ENCODE measurements at regions not wholly inside any gene's neighbourhood (a gene's known extent, or its start where the extent isn't known, plus 50 kb on each side); places are given as distances from the start of the nearest gene placed in this dataset.
"Not testable (repeated sequence)": the region's sequence is repeated elsewhere in the genome, so short reads cannot be mapped to it uniquely, and the experiment has no call there.

DNA sequence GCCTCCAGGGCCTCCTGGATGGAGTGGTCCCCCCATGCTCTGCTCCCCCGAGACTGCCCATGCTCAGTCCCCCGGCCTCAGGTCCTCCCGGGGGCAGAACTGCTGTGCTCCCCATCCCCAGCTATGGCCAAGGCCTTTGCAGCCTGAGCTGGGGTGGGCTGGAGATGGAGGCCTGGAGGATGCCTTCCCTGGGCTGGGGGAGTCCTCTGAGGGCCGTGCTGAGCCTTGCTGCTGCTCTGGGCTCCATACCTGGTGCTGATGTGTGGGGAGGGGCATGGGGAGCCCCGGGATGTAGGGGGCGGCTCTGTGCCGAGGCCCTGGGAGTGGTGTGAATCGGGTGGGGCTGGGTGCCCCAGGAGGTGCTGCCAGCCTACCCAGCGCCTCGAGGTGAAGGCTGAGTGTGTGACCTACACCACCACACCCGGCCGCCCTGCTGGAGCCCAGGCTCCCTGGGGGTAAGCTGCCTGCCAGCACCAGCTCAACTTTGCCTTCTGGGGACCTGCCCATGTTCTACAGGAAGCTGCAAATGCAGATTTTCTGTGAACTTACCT, 109.5 kb downstream of the UNCX start:
- DNase-seq (ENCODE audit: low spot score) = no peak

DNA sequence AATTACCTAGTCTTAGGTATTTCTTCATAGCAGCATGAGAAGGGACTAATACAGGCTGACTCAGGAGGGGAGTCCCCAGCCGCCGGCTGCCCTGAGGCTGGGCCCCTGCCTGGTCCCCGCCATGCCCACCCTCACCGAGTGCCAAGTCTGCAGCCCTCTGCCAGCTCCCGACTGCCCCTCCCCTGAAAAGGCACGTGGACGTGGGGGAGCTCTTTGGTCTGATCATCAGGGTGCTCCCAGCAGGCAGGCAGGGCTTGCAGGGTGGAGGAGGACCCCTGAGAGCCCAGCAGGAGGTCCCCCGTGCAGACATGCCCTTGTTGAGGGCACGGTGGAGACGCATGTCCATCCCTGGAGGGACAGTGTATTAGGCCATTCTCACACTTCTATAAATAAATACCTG, 110.9 kb downstream of the UNCX start:
- DNase-seq (ENCODE audit: low spot score) = no peak

DNA sequence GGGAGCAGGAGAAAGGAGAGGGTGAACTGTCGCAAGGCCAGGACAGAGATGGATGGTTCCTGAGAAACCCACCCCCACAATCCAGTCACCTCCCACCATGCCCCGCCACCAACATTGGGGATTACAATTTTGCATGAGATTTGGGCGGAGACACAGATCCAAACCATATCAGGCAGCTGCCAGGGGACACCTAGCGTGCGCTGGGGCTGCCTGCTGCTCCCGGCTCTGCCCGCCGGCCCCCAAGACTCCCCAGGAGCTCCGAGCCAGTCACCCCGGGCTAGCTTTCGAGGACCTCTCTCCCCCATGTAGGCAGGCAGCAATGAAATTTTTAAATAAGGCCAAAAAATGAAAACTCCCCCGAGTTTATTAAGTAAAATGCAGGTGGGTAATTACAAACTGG, 111.7 kb downstream of the UNCX start:
- no peak for DNase-seq (ENCODE audit: low spot score)

DNA sequence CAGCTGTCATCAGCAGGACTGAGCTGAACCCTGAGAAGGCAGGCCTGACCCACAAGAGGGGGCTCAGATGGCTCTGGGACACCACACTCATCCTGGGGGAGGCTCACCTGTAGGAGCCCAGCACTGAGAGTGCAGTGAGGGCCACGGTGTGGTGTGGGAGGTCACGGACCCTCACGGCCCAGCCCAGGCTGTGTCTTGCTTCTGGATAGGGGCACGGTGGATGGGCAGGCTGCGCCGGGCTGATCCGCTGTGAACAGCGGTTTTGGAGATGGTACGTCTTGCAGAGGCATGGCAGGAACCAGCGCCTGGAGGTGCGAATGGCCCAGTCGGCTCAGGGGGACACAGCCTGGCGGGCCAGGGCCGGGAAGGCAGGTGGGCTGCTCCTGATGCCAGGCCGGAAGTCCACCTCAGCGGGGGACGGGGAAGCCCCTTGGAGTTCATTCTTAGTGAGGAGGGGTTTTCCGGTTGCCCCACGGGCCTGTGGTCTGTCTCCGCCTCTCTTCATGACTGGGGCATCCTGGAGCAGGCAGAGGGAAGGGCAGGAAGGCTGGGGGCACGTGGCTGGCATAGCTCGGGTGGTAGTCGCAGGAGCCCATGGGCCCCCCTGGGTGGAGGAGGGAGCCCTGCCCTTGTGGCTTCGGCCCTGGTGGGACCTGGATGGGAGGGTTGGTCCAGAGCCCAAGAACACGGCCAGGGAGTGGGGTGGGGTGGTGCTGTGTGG, 112.5 kb downstream of the UNCX start:
- no peak for DNase-seq (ENCODE audit: low spot score)

DNA sequence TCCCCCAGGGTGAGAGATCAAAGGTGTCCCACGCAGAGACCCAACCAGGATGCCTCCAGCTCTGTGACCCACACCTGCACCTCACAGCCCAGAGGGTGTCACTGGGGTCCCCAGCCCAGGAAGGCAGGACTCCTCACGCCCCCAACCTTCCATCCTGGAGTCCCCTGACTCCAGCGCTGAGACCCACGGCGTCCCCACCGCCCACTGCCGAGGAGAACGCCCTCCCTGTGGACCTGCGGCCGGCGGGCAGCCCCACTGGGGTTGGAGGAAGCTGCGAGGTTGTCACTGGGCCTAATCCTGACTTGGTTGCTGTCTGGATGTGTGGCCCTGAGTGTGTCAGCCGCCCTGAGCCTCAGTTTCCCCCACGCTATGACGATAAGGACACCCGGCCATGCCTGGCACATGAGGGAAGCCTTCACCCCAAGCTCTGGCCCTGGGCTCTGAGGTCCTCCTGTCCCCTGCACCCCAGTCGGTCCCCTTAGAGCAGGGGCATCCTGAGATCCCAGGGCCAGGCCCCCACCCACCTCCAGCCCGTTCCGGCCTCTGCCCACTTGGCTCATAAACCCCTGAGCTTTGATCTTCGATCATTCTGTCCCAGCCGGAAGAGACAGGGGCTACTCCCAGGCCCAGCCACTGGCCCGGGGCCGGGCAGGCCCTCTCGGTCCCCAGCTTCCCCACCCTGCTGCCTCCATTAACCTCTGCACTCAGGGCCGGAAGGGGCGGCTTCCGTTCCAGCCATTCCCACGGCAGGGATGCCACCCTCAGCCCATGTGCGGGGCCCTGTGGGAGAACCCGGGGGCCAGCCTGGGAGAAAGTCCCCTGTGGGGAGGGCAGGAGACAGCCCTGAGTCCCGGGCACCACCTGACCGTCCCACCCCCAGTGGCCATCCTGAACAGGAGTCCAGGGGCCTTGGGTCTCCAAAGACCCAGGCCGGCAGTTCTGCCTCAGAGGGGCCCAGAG, 113.2 kb downstream of the MICALL2 start:
- no peak for DNase-seq (ENCODE audit: low spot score)

DNA sequence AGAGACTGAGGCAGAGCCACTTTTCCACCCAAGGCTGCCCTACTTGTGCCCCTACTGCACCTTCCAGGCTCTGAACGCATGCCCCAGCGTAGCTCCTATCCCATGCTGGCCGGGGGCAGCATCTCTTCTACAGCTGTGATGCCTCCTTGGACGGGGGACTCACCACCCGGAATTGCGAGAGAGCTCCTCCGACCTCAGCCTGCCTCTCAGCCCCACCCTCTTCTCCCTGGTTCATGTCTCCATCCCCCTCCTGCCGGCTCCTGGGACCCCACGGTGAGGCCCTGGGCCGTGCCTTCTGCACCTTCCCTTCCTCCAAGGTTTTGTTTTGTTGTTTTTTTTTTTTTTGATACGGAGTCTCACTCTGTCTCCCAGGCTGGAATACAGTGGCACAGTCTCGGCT, 112.4 kb downstream of the MICALL2 start:
- no peak for DNase-seq (ENCODE audit: low spot score)

DNA sequence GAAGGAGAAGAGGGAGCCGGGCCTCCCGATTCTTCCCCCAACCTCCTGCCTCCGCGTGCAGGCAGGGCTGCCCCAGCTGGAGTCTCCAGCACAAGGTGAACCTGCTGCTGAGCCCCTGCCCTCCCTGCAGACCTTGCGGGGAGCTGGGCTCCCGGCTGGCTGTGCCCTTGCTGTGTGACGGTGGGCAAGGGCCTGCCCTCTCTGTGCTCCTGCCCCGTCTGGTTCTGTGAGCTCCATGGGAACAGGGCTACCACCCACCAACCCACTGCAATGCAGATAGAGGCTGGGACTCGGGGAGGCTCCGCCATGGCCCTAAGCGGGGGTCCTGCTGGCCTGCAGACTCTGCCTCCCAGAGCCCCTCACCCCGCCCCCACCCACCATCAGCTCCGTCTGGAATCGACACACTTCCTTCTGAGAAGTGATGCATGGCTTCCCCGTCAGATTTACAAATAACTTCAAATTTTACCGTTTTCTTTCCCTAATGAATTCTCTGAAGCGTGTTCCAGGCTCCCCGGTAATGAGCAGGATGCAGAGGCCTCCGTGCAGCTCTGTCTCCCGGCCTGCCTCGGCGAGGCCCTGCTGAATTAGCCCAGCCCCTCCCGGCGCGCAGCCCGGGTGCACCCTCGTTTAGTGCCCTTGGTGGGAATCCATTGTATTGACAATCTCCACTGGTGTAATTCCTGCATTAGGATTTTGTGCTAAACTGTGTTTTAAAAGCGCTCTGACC, 111.0 kb downstream of the MICALL2 start:
- no peak for DNase-seq (ENCODE audit: low spot score)

DNA sequence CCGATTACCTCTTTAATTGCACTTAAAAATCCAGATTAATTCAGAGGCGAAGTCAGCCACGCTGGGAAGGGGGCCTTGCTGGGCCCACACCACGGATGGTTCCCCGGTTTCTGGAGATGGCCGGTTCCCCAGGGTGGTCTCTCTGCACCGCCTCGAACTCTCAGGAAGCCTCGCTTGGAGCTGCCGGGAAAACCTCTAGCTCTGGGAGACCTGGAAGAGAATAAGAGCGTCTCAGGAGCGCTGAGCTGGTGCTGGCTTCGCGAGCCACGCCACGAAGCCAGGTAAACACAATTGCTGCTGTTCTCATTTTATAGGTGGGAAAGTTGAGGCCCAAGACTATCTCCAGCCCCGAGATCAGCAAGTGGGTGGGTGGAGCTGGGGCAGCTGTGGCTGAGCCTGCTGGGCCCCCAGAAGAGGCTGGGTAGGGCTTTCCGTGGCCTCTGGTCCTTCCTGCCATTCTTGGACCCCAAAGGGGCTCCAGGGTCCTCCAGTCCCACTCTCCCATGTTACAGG, 110.4 kb downstream of the MICALL2 start:
- no peak for DNase-seq (ENCODE audit: low spot score)

DNA sequence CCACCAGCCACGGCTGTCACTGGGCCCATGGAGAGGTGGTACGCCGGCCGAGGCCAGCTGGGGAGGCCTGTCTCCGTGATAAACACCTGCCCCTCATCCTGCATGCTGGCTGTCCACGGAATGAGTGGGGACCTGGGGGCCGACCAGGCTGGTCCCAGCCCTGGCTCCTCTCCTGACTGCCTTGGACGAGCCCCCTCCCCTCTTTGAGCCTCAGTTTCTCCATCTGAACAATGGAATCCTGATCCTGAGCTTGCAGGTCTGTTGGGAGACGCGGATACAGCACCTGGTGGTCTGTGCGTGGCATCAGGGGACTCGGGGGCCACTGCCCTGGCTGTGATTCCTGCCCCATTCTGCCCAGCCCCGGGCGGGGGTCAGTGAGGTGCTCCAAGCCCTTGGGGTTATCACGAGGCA, 109.9 kb downstream of the MICALL2 start:
- no peak for DNase-seq (ENCODE audit: low spot score)

DNA sequence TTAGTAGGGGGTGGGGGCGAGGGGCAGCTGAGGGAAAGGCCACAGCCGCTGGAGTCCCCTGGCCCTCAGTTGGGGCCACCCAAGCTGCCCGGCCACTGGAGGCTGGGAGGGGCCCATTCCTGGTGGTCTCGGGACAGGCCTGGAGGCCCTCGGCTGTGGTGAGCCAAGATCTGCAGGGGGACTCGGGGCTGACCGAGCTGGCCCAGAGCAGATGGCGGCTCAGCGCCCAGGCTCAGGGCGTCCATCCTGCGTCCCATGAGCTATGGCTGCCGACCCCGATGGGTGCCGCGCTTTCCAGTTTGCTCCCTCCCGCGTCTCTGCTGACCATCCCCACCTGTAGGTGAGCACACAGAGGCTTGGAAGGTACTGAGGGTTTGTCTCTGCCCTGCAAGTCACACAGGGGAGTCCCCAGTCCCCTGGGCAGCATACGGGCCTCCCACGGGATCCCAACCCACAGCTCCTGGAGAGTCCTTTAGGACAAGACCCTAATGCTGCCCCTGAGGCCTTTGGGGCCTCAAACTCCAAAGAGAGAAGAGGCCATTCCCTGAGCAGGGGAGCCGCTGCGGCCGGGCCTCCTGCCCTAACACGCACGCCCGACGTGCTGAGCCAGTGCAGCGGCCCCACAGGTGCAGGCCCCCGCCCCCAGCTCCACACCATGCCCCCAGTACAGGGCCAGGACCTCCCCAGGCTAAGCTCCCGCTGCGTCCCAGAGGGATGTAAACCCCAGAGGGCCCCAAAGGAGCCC, 107.2 kb downstream of the MICALL2 start:
- DNase-seq (ENCODE audit: low spot score) = no peak

DNA sequence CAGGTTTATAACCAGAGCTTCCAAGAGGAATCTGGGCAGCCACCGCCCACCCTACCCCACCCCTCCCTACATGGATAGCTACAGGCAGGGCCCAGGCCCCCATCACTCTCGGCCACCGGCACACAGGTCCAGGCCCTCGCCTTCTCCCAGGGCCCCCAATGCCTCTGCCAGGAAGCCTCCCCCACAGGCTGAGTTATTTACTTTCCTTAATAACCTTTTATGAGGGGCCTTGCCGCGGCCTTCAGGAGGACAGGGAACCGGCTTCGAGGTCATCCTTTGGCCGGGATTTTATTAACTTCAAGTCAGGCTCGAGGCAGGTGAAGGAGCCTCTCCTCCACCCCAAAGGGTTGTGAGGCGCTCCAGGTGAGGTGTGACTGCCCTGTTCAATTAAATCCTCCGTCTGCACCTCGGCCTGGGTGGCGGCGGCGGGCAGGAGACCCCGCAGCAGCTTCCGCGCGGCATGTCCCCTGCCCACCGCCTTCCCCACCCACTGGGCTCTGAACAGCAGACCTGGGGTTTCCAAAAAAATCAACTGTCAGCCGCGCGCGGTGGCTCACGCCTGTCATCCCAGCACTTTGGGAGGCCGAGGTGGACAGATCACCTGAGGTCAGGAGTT, 106.5 kb downstream of the MICALL2 start:
- no peak for DNase-seq (ENCODE audit: low spot score)

DNA sequence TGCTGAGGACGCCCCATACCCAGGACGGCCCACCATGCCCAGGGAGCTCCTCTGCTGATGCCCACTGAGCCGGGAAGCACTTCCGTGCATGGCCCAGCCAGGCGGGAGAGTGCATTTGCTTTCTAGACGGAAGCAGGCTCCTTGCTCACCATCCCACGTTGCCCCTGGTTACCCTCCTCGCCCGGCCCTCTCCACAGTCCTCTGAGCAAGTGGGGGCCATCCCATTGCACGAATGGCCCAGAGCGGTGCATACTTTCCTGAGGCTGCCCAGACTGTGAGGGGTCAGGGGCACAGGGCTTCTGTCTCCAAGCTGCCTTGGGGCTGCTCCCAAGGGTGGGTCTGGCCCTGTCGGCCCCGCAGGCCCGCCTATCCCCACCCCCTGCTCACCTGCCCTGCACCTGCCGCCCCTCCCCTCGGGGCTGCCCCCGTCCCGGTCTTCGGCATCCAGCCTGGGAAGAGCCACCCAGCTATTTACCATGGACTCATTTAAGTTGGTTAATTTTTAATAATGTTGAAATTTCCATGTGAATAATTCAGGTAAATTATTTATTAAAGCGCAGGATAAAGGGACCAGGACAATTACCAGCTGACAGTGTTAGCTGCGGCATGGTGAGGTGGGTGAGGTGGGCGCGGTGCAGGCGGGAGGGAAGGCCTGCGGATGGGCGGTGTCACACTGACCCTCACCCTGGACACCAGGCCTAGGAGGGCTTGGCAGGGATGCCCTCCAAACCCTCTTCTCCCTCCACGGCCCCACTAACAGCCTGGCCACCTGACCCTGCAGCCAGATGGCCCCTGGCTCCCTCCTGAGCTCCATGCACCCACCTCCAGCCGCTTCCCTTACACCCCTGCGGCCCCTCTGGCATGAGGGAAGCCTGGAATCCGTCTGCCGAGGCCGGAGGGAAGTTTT, 104.4 kb downstream of the MICALL2 start:
- DNase-seq (ENCODE audit: low spot score) = peak; percentile 63

DNA sequence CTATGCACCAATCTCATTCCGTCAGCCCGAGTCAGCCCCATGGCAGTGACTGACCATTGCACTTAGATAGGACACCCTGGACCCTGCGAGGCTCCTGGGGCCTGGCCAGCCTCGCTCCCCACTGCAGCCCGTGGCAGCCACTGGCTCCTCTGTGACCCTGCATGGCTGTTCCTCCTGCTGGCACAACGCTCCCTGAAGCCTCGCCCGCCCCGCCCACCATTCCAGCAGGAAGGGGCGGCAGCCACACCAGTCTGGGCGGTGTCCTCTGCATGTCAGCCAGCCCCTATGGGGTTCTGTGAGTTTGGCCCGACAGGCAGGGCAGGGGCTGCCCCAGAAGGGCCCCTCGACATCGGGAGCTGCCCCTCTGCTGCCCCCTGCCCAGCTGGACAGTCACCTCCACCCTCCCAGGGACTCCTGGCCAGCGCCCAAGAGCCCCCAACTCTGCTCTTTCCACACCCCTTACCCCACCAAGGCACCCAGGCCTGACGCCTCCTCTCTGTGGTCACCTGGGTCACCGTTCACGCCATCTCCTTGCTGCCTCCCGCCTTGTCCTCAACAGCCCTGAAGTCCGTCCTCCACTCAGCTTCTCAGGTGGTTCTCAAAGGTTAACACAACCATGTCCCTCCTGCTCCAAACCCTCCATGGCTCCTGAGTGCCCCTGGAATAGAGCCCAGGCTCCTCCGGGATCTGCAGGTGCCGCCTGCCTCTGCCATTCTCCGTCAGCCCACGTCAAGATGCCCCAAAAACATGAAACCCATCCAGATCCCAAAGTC, 103.5 kb downstream of the MICALL2 start:
- peak; percentile 25 for DNase-seq (ENCODE audit: low spot score)

DNA sequence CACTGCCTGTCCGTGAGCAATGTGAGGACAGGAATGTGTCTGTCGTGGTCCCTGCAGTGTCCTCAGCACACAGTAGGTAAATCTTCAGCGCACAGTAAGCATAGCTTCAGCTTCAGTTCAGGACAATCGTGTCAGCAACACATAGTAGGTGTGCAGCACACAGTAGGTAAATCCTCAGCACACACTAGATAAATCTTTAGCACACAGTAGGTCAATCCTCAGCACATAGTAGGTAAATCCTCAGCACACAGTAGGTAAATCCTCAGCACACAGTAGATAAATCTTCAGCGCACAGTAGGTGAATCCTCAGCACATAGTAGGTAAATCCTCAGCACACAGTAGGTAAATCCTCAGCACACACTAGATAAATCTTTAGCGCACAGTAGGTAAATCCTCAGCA, 102.4 kb downstream of the MICALL2 start:
- not testable (repeated sequence) for DNase-seq (ENCODE audit: low spot score)

DNA sequence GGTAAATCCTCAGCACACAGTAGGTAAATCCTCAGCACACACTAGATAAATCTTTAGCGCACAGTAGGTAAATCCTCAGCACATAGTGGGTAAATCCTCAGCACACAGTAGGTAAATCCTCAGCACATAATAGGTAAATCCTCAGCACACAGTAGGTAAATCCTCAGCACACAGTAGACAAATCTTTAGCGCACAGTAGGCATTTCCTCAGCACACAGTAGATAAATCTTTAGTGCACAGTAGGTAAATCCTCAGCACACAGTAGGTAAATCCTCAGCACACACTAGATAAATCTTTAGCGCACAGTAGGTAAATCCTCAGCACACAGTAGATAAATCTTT, 102.0 kb downstream of the MICALL2 start:
- not testable (repeated sequence) for DNase-seq (ENCODE audit: low spot score)

DNA sequence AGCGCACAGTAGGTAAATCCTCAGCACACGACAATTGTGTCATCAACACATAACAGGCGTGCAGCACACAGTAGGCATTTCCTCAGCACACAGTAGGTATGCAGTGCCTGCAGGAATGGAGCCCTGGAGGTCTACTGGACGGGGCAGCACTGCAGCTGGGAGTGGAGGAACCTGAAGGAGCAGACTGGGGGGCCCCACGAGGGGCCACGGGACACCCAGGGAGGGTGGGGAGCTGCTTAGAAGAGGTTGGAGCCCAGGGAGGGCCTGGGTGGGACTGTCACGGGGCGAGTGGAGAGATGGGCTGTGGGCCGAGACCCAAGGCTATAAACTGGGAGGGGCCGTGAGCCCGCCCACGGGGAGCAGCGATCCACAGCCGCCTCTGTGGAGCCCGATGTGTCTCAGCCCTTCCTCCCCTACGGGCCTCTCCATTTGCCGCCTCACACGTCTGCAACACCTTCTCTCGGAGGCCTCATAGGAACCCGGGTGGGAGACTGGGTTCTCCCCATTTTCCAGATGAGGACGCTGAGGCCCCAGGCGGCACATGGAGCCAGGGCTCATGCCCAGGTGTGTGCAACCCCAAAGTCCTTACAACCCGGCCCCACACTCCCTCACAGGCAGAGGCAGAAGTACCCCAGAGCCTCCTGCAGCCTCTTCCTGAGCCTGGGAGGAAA, 101.5 kb downstream of the MICALL2 start:
- DNase-seq (ENCODE audit: low spot score) = no peak

DNA sequence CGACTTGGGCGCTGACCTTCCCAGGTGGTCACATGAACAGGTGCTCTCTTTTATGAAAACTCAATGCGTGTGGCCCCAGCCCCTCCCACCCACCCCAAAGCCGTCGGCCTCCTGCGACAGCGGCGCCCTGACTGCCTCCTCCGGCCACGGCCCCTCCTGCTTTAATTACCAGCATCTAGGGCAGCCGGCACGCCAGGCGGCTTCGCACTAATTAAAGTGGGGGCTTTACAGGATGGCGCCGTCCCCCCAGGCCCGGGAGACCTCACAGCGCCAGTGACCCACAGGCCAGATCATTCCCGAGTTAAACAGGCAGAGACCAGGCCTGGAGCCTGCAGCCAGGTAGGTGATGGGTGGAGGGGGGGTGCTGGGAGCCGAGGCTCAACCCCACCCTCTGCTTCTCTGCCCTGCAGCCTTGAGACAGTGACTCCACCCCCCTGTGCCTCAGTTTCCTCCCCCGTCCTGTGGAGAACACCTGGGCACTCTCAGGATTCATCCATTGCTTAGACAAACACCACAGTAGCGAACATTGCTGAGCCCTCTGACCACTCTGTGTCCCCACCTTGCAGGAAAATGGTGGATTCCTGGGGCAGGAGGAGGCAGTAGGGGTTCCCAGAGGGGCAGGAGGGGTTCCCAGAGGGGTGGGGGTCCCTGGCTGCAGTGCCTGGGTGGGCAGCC, 100.8 kb downstream of the MICALL2 start:
- no peak for DNase-seq (ENCODE audit: low spot score)

DNA sequence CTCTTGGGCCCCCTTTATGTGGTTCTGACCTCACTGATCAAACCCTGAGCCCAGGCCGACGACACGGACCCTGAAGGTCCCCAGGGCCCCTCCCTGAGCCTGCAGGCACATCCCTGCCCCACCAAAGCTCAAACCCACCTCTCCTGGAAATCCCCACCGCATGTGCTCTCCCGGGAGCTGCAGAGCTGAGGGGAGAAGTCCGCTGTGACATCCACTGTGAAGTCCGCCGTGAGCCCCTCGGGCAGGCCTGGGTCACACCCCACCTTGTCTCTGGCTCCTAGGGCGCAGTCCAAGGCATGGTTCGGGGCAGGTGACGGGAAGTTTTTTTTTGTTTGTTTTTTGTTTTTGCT, 100.2 kb downstream of the MICALL2 start:
- DNase-seq (ENCODE audit: low spot score) = no peak

All from kidney tubule cell (primary cell).